ENCODE measurements at regions not wholly inside any gene's neighbourhood (a gene's known extent, or its start where the extent isn't known, plus 50 kb on each side); places are given as distances from the start of the nearest gene placed in this dataset.

DNA sequence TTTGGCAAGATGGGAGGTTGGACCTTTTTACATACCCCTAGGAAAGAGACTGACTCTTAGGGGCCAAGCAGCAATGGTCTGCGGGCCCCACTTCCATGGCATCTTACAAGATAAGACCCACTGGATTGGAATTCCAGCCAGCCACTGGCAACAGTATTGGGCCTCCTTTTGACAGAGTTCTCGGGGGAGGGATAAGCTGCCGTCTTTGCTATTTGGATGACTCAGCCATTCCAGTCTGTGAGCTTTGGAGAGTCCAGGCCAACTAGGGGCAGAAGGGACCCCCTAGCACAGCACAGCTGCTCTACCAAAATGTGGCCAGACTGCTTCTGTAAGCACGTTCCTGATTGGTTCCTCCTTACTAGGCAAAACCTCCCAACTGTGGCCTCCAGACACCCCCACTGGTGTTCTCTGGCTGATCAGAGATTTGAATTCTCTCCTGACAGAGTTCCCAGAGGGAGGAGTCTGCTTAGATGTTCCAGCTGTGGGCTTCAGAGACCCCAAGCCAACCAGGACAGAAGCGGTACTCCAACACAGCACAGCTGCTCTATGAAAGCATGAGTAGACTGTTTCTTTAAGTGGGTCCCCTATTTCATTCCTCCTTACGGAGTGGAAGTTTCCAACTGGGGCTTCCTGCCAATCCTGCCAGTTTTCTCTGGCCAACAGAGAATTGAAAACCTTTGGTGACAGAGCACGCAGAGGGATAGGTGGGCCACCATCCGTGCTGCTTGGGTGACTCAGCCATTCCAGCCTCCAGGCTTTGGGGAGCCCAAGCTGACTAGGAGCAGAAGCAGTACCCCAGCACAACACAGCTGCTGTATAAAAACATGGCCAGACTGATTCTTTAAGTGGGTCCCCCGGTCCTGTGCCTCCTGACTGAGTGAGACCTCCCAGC is 672.1 kb upstream of the RIOK2 start:
- DNase-seq = no peak

DNA sequence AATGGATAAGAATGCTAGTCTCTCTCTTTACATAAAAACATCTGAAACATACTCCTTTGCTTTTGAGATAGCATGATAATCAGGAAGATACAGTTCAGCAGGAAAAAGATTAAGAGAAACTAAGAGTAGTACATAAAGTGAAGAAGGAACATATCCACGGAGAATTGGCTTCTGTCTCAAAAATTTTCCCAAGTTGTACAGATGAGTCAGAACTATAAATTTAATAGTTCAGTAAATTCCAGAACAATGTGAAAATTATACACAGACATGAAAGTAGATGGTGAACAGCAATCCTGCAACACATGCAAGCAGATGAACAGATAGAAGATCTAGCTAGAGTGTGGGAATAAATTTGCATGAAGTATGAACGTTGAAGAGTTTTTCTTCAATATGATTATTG is 691.4 kb upstream of the RIOK2 start:
- no peak for DNase-seq

DNA sequence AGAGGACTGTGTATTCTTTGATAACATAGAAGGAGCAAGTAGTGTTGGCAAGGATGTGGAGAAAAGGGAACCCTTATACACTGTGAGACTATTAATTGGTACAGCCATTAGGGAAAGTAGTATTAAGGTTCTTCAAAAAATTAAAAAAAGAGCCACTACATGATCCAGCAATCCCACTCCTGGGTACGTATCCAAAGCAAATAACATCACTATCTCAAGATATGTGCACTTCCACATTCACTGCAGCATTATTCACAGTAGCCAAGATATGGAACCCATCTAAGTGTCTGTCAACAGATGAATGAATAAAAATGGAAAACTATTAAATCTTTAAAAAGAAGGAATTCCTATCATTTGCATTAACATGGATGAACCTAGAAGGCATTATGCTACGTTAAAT is 693.2 kb upstream of the RIOK2 start:
- no peak for DNase-seq

DNA sequence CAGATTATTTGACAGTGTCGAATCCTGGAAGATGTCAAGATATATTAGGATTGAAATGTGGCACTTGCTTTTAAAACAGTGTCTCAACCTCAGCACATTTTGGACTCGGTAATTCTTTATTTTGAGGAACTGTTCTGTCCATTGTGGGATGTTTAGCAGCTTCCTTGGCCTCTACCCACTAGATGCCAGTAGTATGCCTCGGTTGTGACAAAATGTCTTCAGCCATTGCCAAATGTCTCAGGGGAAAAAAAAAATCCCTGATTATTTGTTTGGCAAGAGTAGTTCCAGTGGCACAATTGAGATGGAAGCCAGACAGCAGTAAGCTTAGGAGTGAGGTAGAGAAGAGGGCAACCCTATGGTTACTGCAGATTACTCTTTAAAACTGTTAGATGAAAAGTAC is 694.5 kb upstream of the RIOK2 start:
- DNase-seq = no peak

DNA sequence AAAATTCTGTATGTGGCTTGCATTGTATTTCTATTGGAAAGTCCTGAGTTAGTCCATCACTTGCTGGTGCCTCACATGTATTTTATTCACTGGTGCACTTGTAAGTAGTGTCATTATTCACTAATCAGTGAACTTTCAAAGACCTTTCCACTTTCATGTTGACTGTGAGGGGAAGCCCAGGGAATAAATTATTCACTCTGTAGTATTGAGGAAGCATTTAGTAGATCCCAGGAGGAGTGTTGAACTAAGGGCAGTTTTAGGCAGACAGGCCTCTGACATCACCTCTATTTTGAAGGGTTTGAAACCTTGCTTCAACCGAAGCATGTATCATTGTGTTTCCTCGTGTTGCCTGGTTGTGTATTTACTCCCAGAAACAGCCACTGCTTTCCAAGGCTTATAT is 705.4 kb upstream of the RIOK2 start:
- no peak for DNase-seq

DNA sequence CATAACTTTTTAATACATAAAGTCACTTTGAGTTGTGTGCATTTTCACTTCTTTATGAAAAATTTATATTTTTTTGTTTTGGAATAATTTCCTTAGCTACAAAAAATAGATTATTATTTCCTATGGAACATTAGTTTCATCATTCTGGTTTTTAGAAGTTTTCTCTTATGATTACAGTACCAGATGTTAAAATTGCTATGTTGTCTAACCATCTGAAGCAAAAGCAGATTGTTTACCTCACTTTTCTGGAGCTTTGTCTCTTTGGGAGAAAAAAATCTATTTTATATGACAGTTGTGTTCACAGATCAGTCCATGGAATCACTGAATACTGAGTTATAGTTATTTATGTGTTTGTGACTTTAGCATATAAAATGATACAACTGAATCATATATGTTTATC is 708.9 kb upstream of the RIOK2 start:
- DNase-seq = no peak

DNA sequence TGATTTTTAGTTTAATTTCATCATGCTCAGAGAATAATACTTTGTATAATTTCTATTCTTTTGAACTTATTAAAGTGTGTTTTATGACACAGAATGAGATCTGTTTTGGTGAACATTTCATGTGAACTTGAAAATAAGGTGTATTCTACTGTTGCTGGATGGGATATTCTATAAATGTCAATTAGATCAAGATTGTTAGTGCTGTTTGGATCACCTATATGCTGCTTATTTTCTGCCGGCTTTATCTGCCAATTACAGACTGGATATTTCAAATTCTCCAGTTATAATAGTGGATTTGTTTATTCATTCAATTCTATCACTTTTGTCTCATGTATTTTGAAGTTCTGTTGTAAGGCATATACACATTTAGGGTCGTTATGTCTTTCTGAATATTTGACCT is 720.7 kb upstream of the RIOK2 start:
- DNase-seq = no peak

DNA sequence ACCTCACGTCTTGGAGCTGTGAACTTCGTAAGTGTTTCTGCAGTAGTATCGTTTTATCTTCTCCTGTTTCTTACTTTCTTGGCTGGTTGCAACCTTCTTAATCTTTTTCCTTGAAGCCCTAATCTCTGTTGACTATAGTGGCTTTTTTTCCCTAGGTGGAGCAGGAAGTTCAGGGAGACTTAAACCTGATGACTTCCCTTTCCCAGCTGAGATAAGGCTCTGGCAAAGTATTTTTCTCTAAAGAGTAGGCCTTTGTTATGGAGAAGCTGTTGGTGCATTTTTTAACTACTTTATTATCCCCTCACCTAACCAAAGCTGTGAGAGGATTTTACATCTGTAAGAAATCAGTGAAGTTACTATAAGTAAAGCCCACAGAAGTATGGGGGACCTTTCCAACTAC is 723.1 kb upstream of the RIOK2 start:
- no peak for DNase-seq

DNA sequence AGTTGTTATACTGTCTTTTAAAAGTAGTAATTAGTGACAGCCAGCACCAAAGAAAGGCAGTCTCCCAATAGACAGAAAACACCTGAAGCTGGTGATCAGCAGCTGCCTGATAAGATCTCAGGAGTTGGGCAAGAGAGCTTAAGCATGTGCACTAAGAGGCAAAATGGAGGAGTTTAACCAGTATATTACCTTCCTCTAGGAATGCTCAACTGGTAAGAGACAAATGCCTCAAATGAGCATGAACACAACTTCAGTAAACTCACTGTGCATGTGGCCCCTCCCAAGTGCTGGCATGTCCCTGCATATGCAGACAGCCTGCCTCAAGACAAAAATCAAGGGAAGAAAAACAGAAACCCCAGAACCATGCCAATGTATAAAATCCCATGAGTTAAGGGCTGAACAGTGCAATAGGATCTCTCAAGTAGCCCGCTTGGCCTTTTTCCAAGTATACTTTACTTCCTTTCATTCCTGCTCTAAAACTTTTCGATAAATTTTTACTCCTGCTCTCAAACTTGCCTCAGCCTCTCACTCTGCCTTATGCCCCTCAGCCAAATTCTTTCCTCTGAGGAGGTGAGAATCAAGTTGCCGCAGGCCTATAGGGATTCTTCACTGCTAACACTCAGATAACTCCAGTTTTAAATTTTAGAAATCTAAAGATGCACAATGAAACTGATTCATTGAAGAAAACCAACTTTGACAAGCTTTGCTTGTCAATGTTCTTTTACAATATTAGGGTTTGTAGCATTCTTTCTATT is 724.8 kb upstream of the RIOK2 start:
- no peak for DNase-seq

DNA sequence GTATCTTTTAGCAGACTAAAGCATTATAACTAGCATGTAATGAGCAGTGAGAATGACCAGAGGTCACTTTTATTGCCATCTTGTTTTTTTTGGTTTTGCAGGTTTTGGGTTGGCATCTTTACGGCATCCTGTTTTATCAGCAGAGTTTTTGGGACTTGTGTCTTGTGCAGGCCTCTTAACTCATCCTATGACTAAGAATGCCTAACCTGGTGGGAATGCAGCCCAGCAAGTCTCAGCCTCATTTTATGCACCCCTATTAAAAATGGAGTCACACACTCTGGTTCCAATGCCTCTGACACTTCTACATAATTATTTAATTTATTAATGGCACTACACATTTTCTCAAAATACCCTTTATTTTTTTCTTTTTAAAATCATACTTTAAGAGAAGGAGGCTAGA is 726.5 kb upstream of the RIOK2 start:
- no peak for DNase-seq

DNA sequence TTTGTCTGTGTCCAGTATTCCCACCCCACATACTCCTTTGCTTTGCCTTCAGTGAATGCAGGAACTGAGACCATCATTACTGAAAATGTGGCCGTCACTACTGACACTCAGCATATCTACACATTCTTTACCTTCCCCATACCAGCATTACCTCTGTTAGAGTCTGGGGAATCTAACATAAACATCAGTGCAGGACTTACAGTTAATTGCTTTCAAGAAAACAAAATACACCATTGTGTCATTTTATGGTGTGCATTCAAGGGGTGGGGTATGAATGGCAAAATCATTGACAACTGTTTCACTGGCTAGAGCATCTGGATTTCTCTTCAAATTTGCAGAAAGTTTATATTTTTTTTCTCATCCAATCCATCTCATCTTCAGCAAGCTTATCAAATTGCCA is 731.4 kb upstream of the RIOK2 start:
- DNase-seq = no peak

DNA sequence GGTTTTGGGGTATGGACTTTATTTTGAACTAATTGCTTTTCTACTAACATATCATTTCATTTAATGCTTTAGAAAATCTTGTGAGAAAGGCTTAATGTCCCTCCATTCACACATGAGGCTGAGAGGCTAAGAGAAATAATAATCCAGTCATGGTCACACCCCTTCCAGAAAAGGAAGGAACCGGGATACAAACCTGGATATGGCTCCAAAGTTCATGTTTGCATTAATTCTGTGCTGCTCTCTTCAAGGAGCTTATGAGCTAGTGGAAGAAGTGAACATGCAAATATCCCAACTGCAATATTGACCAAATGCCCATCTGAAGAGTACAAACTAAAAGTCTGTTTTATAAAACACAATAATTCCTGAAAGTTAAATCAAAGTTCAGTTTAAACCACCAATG is 732.1 kb upstream of the RIOK2 start:
- no peak for DNase-seq

DNA sequence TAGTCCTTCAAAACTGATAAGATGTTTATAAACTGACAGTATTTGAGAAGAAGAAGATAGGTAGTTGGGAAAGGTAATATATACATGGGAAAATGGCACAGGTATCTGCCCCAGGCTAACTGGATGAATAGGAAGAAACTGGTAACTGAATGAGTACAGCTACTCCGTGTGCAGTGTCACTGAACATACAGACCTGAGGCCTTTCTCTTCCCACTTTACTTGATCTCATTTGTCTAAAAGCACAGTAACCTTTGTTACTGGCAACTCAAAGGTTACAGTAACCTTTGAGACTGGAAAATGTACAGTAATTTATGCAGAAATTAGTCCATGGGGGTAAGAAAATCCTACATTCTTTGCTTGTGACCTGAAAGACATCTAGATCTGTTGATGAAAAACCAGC is 735.0 kb upstream of the RIOK2 start:
- DNase-seq = no peak

DNA sequence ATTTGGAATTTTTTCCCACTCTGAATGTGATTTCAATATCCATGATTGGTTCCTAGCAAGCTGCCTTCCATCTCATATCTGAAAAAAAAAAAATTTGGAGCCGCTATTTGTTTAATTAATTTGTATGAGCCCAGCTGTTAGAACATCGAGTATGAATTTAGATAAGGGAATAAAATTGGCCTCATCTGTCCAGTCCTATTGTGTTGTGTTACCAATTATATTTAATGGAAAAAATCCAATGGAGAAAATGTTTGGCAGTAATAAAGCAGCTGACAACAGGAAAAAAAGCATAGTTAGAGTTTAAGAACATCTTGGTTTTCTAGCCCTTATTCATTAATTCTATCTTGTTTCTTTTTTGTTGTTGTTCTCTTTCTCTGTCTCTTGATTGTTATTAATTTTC is 735.6 kb upstream of the RIOK2 start:
- no peak for DNase-seq

DNA sequence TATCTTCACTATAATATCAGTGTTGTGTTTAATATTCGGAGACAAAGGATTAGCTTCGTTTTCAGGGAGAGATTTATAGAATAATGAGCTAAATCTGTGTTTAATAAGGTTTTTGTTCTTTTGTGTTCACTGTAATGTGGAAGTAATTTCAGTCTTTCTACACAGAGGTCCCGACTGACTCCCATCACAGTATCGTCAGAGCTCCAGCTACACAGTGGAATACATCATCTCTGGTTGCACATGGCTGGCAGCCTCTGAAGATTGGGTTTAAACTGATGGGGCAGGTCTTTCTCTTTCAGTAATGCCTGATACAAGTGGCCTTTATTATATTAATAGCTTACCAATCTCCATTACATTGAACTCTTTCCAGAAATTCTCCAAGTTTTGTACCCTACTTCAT is 736.7 kb upstream of the RIOK2 start:
- no peak for DNase-seq

DNA sequence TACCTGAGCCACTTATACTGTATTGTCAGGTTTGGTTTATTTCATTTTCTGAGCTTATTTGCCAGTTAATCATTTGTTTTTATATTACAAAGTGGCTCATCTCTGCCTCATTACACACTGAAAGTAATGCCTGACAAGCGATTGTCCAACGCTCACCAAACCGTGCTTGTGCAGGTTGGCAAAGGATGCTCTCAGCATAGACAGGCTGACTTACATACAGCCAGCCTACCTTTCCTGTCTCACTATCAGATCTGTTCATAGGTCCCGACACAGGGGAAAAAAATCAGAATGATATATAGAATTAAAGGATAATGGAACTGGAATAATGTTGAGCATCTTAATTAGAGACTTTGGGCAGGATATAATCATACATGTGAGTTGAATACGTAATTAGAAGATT is 739.7 kb upstream of the RIOK2 start:
- no peak for DNase-seq

DNA sequence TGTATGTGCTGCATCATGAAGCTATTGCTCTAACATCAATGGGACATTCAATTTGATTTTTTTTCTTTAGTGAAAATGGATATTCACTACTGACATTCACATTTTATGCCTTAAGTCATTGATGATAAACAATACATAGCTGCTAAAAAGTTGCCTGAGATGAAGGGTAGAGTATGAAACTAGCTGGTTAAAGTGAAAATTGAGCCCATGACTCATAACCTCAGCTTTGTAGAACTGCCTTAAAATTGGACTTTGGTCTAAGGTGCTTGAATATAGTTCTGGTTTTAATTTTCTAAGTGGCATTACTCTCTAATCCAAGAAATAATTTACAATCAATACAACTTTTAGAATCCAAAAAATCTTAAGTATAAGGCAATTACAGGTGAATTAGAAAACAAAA is 740.4 kb upstream of the RIOK2 start:
- no peak for DNase-seq

DNA sequence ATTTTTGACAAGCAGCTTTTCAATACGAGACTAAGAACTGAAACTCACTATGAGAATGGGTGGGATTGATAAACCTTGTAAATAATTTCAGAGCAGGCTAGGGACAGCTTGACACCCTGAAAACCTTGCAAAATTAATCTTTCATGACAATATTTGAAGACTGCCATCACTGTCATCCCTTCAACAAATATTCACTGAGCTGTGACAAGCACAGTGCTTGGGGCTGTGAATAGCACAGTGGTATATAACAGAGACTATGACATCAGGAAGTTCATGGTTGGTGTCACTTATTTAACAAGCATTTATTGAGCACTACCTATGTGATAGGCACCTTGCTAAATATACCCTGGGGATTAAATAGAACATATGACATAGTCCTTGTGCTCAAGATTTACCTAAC is 741.0 kb upstream of the RIOK2 start:
- no peak for DNase-seq

DNA sequence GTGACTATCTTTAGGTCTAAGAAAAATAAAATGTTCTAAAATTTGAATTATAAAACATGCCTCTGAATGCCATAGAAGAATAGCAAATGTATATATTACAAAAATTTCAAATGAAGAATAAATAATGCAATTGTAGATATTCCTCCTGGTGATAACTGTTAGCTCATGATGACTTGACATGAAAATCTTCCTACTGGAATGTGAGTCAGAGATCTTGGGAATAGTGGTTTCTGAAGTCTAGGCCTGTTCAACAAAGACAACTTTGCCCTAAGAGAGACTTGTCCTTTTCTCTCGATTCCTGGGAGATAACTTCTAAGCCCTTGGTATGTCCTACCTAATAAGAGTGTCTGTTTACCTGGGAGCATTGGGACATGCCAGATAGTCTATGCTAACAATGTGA is 746.3 kb upstream of the RIOK2 start:
- DNase-seq = no peak

DNA sequence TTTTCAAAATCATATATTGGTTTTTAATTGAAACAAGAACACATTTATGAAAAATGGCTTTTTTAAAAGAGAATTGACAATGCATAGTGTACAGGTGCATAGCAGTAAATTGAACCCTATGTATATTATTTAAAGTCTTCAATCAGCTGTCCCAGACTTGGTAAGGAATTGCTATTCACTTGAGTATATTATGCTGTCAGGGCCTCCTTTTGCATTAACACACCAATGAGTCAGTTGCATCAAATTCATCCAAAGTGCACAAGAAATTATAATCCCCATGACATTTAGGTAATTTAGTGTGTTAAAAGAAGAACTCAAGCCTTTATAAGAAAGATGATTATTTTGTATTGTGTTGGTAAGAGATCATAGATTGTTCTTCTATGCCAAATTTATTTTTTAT is 748.8 kb upstream of the RIOK2 start:
- no peak for DNase-seq

DNA sequence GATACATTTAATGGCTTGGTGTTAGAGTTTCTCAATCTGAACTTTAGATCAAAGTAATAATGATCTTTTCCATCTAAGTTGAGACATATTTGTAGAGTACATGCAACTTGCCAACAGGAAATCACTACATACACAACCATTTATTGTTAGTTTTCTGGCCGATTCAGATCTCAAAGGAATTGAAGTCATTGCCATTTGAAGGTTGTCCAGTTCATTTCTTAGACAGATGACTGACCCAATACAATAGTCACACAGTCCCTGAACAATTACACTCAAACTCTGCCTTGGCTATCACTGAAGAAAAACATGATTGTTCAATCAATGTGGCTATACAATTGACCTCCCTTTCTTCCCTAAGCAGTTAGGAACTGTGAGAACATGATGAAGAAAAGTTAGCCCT is 753.2 kb upstream of the RIOK2 start:
- DNase-seq = no peak

DNA sequence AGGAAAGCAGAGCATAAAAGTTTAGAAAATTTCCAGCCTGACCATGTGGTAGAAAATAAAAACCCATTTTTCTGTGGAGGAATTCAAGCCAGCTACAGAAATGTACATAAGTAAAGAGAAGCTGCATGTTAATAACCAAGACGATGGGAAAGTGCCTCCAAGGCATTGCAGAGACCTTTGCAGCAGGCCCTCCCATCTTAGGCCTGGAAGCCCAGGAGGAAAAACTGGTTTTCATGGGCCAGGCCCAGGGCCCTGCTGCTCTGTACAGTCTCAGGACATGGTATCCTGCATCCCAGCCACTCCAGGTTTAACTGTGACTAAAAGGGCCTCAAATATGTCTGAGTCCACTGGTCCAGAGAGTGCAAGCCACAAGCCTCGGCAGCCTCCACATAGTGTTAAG is 754.8 kb upstream of the RIOK2 start:
- no peak for DNase-seq

DNA sequence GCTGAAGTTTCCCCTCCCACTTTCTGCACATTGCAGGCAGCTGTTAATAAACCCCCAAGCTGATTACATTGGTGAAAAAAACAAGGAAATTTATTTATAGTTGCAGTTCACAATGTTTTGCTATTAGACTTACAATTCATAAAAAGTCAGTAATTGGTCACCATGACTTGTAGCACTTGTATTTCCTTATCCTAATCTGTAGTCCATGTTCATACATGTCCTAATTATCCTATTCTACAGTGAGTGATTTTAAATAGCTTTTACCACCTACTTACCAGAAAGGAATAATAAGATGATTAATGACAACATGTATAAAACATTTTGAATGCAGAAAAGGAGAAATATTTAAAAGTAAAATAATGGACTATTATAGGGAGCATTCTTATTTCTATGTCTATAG is 760.0 kb upstream of the RIOK2 start:
- no peak for DNase-seq

DNA sequence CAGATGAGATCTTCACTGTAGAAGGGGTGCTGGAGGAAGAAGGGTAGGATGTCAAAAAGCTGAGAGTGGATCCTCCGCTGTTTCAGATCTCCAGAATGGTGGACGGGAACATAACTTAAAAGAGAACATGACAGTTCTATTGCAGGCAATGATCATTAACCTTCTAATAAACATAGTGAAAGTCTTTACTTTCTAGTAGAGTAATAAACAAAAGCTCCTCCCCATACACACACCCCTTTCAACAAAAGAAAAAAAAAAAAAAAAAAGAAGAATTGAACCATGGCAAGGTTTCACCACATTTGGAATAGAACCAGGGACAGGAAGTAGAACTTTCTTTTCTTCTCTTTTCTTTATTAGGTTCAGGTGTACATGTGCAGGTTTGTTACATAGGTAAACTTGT is 768.1 kb upstream of the RIOK2 start:
- DNase-seq = no peak

DNA sequence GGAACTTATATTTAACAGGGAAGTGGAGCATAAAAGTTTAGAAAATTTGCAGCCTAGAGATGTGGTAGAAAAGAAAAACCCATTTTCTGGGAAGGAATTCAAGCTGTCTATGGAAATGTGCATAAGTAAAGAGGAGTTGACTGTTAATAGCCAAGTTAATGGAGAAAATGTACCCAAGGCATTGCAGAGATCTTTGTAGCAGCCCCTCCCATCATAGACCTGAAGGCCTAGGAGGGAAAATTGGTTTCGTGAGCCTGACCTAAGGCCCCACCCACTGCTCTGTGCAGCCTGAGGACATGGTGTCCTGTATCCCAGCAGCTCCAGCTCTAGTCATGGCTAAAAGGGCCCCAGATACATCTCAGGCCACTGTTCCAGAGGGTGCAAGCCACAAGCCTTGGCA is 772.4 kb upstream of the RIOK2 start:
- DNase-seq = no peak
